ENCODE measurements at regions not wholly inside any gene's neighbourhood (a gene's known extent, or its start where the extent isn't known, plus 50 kb on each side); places are given as distances from the start of the nearest gene placed in this dataset.

DNA sequence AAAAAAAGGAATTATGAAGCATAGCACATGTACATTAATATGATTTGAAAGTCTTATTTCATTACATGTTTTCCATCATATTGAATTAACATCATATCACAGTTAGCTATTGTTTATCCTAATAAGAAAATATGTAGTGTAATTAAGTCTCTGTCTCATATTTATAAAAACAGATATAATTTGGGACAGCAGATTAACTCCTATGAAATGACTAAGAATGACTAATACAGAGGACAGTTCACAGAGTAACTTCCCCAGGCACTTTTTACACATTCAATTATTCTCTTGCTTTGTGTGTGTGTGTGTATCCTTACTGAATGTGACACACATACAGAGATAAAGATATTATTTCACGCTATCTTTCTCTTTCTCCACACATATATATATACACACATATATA is 2400.9 kb upstream of the C9orf72 start:
- no peaks in the 10 kb centered on the region for H3K4me1 ChIP-seq
- no peak overlapping the region for H3K27ac ChIP-seq
- intact Hi-C loops (cut with DNase I), result no loop called here
- H3K4me3 ChIP-seq, result no peak overlapping the region
- 33% methylated on average over 1 of the region's 1 CpG for WGBS (ENCODE audit: insufficient coverage, low coverage, low lambda C conversion rate, missing lambda C conversion rate)
- TF ChIP-seq, protein P1, sequence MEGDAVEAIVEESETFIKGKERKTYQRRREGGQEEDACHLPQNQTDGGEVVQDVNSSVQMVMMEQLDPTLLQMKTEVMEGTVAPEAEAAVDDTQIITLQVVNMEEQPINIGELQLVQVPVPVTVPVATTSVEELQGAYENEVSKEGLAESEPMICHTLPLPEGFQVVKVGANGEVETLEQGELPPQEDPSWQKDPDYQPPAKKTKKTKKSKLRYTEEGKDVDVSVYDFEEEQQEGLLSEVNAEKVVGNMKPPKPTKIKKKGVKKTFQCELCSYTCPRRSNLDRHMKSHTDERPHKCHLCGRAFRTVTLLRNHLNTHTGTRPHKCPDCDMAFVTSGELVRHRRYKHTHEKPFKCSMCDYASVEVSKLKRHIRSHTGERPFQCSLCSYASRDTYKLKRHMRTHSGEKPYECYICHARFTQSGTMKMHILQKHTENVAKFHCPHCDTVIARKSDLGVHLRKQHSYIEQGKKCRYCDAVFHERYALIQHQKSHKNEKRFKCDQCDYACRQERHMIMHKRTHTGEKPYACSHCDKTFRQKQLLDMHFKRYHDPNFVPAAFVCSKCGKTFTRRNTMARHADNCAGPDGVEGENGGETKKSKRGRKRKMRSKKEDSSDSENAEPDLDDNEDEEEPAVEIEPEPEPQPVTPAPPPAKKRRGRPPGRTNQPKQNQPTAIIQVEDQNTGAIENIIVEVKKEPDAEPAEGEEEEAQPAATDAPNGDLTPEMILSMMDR (IDR thresholded peaks at IDR 0.05), result no peak
- TF ChIP-seq POLR2A (IDR thresholded peaks at IDR 0.05), result no peak
- H3K9me3 ChIP-seq, result no peaks in the 10 kb centered on the region
- no peak for DNase-seq
- no peak for ATAC-seq
- H3K27me3 ChIP-seq, result no peaks in the 10 kb centered on the region
- H3K36me3 ChIP-seq, result no peaks in the 10 kb centered on the region

DNA sequence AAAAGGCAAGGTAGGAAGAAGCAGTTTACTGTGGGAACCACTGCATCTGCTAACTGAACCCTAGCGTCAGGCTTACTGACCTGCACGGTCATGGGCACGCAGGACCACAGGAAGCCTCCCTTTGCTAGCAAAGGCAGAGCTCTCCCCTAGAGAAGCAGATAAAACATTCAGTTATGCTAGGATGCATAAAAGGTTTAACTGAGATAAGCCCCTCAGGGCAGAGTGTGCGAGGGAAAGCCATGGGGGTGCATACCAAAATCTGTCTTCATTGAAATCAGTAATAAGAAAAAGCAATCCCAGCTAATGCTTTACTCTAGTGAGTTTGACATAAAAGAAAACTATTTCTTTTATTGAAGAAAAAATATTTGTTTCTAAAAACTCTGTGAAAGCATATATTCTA is 2403.7 kb upstream of the C9orf72 start:
- Histone ChIP-seq H3K4me3 (no peak overlapping the region), H3K9me3 (no peaks in the 10 kb centered on the region), H3K27me3 (no peaks in the 10 kb centered on the region), H3K4me1 (no peaks in the 10 kb centered on the region), H3K27ac (no peak overlapping the region), H3K36me3 (no peaks in the 10 kb centered on the region)
- WGBS (ENCODE audit: insufficient coverage, low coverage, low lambda C conversion rate, missing lambda C conversion rate), result 41% methylated on average over 3 of the region's 4 CpGs
- TF ChIP-seq POLR2A (IDR thresholded peaks at IDR 0.05), result no peak
- TF ChIP-seq, protein P1 (IDR thresholded peaks at IDR 0.05), result no peak
- ATAC-seq (no peak), DNase-seq (no peak)
- intact Hi-C loops (cut with DNase I), result no loop called here

DNA sequence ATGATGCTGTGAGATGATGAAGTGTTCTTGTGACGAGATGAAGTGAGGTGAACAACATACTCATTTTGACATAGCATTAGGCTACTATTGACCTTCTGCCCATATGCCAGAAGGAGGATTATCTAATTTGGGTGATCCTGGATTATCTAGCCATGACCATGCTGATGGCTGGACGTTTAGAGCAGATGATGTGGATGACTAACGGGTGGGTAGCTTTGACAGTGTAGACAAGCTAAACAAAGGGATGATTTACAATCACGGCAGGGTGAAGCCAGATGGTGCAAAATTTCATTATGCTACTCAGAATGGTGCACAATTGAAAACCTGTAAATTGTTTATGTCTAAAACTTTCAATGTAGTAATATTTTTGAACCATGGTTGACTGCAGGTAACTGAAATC is 2403.4 kb upstream of the ACO1 start:
- 46% methylated on average over 4 of the region's 4 CpGs for WGBS (ENCODE audit: insufficient coverage, low coverage, low lambda C conversion rate, missing lambda C conversion rate)
- no peaks in the 10 kb centered on the region for H3K36me3 ChIP-seq
- no peak for DNase-seq
- TF ChIP-seq, protein P1 (IDR thresholded peaks at IDR 0.05), result no peak
- no peak for TF ChIP-seq POLR2A (IDR thresholded peaks at IDR 0.05)
- no peaks in the 10 kb centered on the region for H3K4me1 ChIP-seq
- H3K27ac ChIP-seq, result no peak overlapping the region
- no peak for ATAC-seq
- no peaks in the 10 kb centered on the region for H3K27me3 ChIP-seq
- H3K4me3 ChIP-seq, result no peak overlapping the region
- intact Hi-C loops (cut with DNase I), result no loop called here
- H3K9me3 ChIP-seq, result no peaks in the 10 kb centered on the region

DNA sequence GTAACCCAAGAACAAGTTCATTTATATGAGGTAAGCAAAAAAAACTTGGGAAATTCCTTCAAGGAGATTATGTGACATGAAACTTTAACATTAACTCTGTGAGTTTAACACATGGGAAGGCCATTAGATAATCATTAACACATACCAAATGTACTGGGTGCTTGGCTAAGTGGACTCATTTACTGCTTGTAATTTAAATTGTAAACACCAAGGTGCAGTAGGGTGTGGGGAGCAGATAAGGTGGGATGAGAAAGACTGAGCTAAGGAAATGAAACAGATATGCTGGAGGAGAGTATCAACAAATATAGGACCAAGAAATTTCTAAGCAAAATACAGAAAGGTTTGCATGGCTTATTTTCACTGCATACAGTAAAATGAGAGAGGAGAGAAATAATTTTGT is 2384.8 kb upstream of the ACO1 start:
- intact Hi-C loops (cut with DNase I), result no loop called here
- Histone ChIP-seq H3K4me3 (no peak overlapping the region), H3K36me3 (no peaks in the 10 kb centered on the region), H3K27me3 (no peaks in the 10 kb centered on the region), H3K9me3 (no peaks in the 10 kb centered on the region), H3K4me1 (no peaks in the 10 kb centered on the region), H3K27ac (no peak overlapping the region)
- no peak for TF ChIP-seq POLR2A (IDR thresholded peaks at IDR 0.05)
- TF ChIP-seq, protein P1 (IDR thresholded peaks at IDR 0.05), result no peak
- ATAC-seq, result no peak
- no peak for DNase-seq

DNA sequence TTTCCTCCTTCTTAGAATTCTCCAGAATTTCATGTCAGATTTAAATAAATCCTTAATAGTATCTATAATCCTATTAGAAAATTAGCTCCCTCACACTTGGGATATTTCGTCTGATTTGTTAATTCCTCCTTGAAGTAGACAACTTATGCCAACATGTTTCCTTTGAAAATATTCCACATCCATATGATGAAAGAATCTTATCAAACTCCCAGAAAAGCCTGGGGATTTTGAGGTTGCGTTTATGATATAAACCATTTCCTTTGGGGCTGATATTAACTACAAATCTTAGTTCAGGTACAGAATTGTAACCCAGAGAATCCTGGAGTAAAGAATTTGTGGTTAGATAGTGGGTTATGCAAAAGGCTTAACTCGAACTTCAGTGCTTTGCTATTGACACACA is 2373.8 kb upstream of the ACO1 start:
- Histone ChIP-seq H3K4me3 (no peak overlapping the region), H3K9me3 (no peaks in the 10 kb centered on the region), H3K27me3 (no peaks in the 10 kb centered on the region), H3K36me3 (no peaks in the 10 kb centered on the region), H3K27ac (no peak overlapping the region), H3K4me1 (no peaks in the 10 kb centered on the region)
- ATAC-seq (no peak), DNase-seq (no peak)
- intact Hi-C loops (cut with DNase I), result no loop called here
- no peak for TF ChIP-seq POLR2A (IDR thresholded peaks at IDR 0.05)
- TF ChIP-seq, protein P1 (IDR thresholded peaks at IDR 0.05), result no peak
- WGBS (ENCODE audit: insufficient coverage, low coverage, low lambda C conversion rate, missing lambda C conversion rate), result 17% methylated on average over 3 of the region's 3 CpGs

Data from right lobe of liver (tissue), 6 donors.